ENCODE measurements at regions not wholly inside any gene's neighbourhood (a gene's known extent, or its start where the extent isn't known, plus 50 kb on each side); places are given as distances from the start of the nearest gene placed in this dataset.

GRCh38 chr4:79547851-79548250 lies 139.8 kb upstream of the GK2 start:
- no peak for TF ChIP-seq CTCF (conservative IDR thresholded peaks at IDR 0.05 in 1 of 2, IDR thresholded peaks at IDR 0.05 in 1 of 2; ENCODE audit: low read depth in 1 of 2, low read length in 2 of 2)
- TF ChIP-seq EZH2 (IDR thresholded peaks at IDR 0.05; ENCODE audit: low read length, missing control alignments), result no peak
